Activated naive CD4-positive, alpha-beta T cell treated with anti-CD3 and anti-CD28 coated beads, Interleukin-2, amount 50 U/mL, for 72 hours (primary cell): ENCODE measurements at regions not wholly inside any gene's neighbourhood (a gene's known extent, or its start where the extent isn't known, plus 50 kb on each side); places are given as distances from the start of the nearest gene placed in this dataset.

Experiments used
- ATAC-seq, 2 donors: fragments of 150-1000 bp; cut with Tn5 transposase; 2 replicates each; pipeline ENCODE4 v1.10.0; 2021; ENCODE audit warnings: mild to moderate bottlenecking in 2 of 2, moderate library complexity in 2 of 2
- DNase-seq, 2 donors: peaks; one replicate each; pipeline ENCODE4 v3.0.0; 2021 to 2022; ENCODE audit warnings: low spot score in 2 of 2
- H3K27ac Mint-ChIP-seq, 2 donors: one replicate each; pipeline ENCODE4 v1.8.0; 2022; ENCODE audit warnings: mild to moderate bottlenecking in 2 of 2, mixed read lengths in 2 of 2
- H3K36me3 Mint-ChIP-seq, 2 donors: one replicate each; pipeline ENCODE4 v1.8.0; 2022; ENCODE audit warnings: mixed read lengths in 2 of 2
- H3K9me3 Mint-ChIP-seq, 2 donors: one replicate each; pipeline ENCODE4 v1.8.0; 2022; ENCODE audit warnings: mixed read lengths in 2 of 2

GRCh38 chr2:29974086-29974485 is 52.7 kb upstream of the ALK start:
- no peak for DNase-seq
- ATAC-seq: no peak
- H3K36me3 Mint-ChIP-seq: no peaks in the 10 kb centered on the region
- H3K27ac Mint-ChIP-seq: no peak overlapping the region
- H3K9me3 Mint-ChIP-seq: no peaks in the 10 kb centered on the region

- Mint-ChIP-seq H3K27ac (no peak overlapping the region), H3K36me3 (no peaks in the 10 kb centered on the region), H3K9me3 (no peaks in the 10 kb centered on the region)
- DNase-seq (no peak), ATAC-seq (no peak)
Measured at GRCh38 chr2:29977284-29977683, 55.9 kb upstream of the ALK start.

GRCh38 chr2:29981402-29981801 is 60.0 kb upstream of the ALK start:
- no peaks in the 10 kb centered on the region for H3K36me3 Mint-ChIP-seq
- H3K9me3 Mint-ChIP-seq: no peaks in the 10 kb centered on the region
- no peak for ATAC-seq
- H3K27ac Mint-ChIP-seq: no peak overlapping the region
- DNase-seq: no peak

GRCh38 chr2:29983308-29983707 is 61.9 kb upstream of the ALK start:
- Mint-ChIP-seq H3K36me3 (no peaks in the 10 kb centered on the region), H3K9me3 (no peaks in the 10 kb centered on the region), H3K27ac (no peak overlapping the region)
- DNase-seq (no peak), ATAC-seq (no peak)

GRCh38 chr2:29987146-29987545 is 65.8 kb upstream of the ALK start:
- DNase-seq (no peak), ATAC-seq (no peak)
- H3K36me3 Mint-ChIP-seq: no peaks in the 10 kb centered on the region
- H3K27ac Mint-ChIP-seq: no peak overlapping the region
- H3K9me3 Mint-ChIP-seq: no peaks in the 10 kb centered on the region

- no peak for ATAC-seq
- Mint-ChIP-seq H3K36me3 (no peaks in the 10 kb centered on the region), H3K27ac (no peak overlapping the region), H3K9me3 (no peaks in the 10 kb centered on the region)
- DNase-seq: no peak
Measured at GRCh38 chr2:29990129-29990528, 68.7 kb upstream of the ALK start.

GRCh38 chr2:29991086-29991485 is 69.7 kb upstream of the ALK start:
- H3K27ac Mint-ChIP-seq: no peak overlapping the region
- ATAC-seq: no peak

GRCh38 chr2:29995241-29995640 is 73.9 kb upstream of the ALK start:
- DNase-seq (no peak), ATAC-seq (no peak)
- peaks cover 0 to 5% of the 10 kb centered on the region in 2 donors for H3K36me3 Mint-ChIP-seq
- H3K27ac Mint-ChIP-seq: no peak overlapping the region
- peaks cover 5 to 13% of the 10 kb centered on the region in 2 donors for H3K9me3 Mint-ChIP-seq

More at GRCh38 chr2:29991086-29991485, 69.7 kb upstream of the ALK start:
- Mint-ChIP-seq H3K36me3 (no peaks in the 10 kb centered on the region), H3K9me3 (no peaks in the 10 kb centered on the region)
- no peak for DNase-seq

GRCh38 chr2:30003128-30003527 is 81.7 kb upstream of the ALK start:
- Mint-ChIP-seq H3K9me3 (peaks cover 5 to 8% of the 10 kb centered on the region in 2 donors), H3K36me3 (peaks cover 0 to 5% of the 10 kb centered on the region in 2 donors), H3K27ac (no peak overlapping the region)
- DNase-seq (no peak), ATAC-seq (no peak)

GRCh38 chr2:30022444-30023071 is 101.2 kb upstream of the ALK start:
- DNase-seq (no peak), ATAC-seq (no peak)
- no peaks in the 10 kb centered on the region for H3K36me3 Mint-ChIP-seq
- H3K9me3 Mint-ChIP-seq: no peaks in the 10 kb centered on the region
- no peak overlapping the region for H3K27ac Mint-ChIP-seq

- no peak for ATAC-seq
- no peak for DNase-seq
- Mint-ChIP-seq H3K36me3 (no peaks in the 10 kb centered on the region), H3K27ac (no peak overlapping the region), H3K9me3 (no peaks in the 10 kb centered on the region)
Measured at GRCh38 chr2:30024281-30024680, 102.9 kb upstream of the ALK start.

GRCh38 chr2:30026091-30027055 is 105.0 kb upstream of the ALK start:
- Mint-ChIP-seq H3K27ac (no peak overlapping the region), H3K36me3 (no peaks in the 10 kb centered on the region), H3K9me3 (no peaks in the 10 kb centered on the region)
- DNase-seq: no peak
- ATAC-seq: no peak

GRCh38 chr2:30029804-30030203 is 108.4 kb upstream of the ALK start:
- Mint-ChIP-seq H3K9me3 (no peaks in the 10 kb centered on the region), H3K36me3 (no peaks in the 10 kb centered on the region), H3K27ac (no peak overlapping the region)
- no peak for ATAC-seq
- DNase-seq: no peak

- H3K27ac Mint-ChIP-seq: no peak overlapping the region
- no peaks in the 10 kb centered on the region for H3K36me3 Mint-ChIP-seq
- DNase-seq: no peak
- H3K9me3 Mint-ChIP-seq: no peaks in the 10 kb centered on the region
- ATAC-seq: no peak
Measured at GRCh38 chr2:30030361-30030760, 109.0 kb upstream of the ALK start.

- H3K9me3 Mint-ChIP-seq: no peaks in the 10 kb centered on the region
- no peak overlapping the region for H3K27ac Mint-ChIP-seq
- no peaks in the 10 kb centered on the region for H3K36me3 Mint-ChIP-seq
- DNase-seq: no peak
- no peak for ATAC-seq
Measured at GRCh38 chr2:30031184-30031583, 109.8 kb upstream of the ALK start.

GRCh38 chr2:30034052-30034775 is 112.6 kb upstream of the YPEL5 start:
- ATAC-seq (no peak), DNase-seq (no peak)
- H3K27ac Mint-ChIP-seq: no peak overlapping the region
- no peaks in the 10 kb centered on the region for H3K36me3 Mint-ChIP-seq
- H3K9me3 Mint-ChIP-seq: no peaks in the 10 kb centered on the region

GRCh38 chr2:30037016-30037415 is 109.8 kb upstream of the YPEL5 start:
- H3K36me3 Mint-ChIP-seq: no peaks in the 10 kb centered on the region

More at GRCh38 chr2:30037016-30037415, 109.8 kb upstream of the YPEL5 start:
- DNase-seq (no peak), ATAC-seq (no peak)
- Mint-ChIP-seq H3K9me3 (no peaks in the 10 kb centered on the region), H3K27ac (peak overlapping the region; percentile 20 to 37)
